ENCODE measurements at regions not wholly inside any gene's neighbourhood (a gene's known extent, or its start where the extent isn't known, plus 50 kb on each side); places are given as distances from the start of the nearest gene placed in this dataset.
A peak's percentile ranks its signal among the peaks of the same experiment; 100 is the strongest.

DNA sequence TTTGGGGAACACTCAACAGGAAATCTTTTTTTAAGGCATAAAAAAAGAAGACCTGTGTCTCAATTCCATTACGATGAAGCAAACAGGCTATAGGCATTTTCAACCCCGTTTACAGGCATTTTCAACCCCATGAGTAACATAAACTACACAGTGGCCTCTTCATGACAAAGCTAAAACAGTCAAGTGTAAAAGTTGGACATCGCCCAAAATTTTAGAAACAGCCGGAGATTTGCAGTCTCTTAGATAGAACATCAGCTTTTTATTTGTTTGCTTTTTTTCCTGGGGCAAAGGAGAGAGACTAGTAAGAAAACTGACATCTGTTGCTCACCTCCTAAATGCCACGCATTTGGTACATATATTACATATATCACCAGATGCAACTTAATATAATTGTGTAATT lies 173.7 kb downstream of the CMPK2 start:
- peaks cover 0 to 5% (median 2%) of the 10 kb centered on the region in 4 donors for H3K9me3 ChIP-seq

DNA sequence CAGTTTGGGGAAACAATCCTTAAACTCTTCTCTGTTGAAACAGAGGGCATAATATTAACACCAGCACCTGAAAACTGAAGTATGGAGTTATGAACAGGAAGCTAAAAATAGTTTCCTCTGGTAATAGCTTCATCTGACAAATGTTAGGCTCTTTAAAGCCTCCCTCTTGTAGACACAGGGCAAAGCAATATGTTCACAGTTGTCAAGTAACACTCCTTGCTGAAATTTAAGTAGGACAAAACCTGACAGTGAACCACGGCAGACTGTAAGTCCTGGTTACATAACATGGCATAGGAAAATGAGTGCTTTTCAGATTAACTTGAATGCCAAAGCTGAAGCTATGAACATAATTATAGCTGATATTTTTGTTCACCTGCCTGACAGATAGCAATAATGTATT lies 172.9 kb downstream of the CMPK2 start:
- Histone ChIP-seq H3K9me3 (no peaks in the 10 kb centered on the region), H3K4me1 (no peaks in the 10 kb centered on the region), H3K4me3 (no peak overlapping the region), H3K36me3 (no peaks in the 10 kb centered on the region), H3K27ac (no peak overlapping the region), H3K27me3 (no peaks in the 10 kb centered on the region)
- intact Hi-C loops (cut with DNase I; ENCODE audit: low total_unique reads): no loop called here
- no peak for DNase-seq
- TF ChIP-seq POLR2AphosphoS5 (IDR thresholded peaks at IDR 0.05) (no peak), POLR2A (IDR thresholded peaks at IDR 0.05) (no peak), EP300 (IDR thresholded peaks at IDR 0.05) (no peak)
- TF ChIP-seq, protein P1, sequence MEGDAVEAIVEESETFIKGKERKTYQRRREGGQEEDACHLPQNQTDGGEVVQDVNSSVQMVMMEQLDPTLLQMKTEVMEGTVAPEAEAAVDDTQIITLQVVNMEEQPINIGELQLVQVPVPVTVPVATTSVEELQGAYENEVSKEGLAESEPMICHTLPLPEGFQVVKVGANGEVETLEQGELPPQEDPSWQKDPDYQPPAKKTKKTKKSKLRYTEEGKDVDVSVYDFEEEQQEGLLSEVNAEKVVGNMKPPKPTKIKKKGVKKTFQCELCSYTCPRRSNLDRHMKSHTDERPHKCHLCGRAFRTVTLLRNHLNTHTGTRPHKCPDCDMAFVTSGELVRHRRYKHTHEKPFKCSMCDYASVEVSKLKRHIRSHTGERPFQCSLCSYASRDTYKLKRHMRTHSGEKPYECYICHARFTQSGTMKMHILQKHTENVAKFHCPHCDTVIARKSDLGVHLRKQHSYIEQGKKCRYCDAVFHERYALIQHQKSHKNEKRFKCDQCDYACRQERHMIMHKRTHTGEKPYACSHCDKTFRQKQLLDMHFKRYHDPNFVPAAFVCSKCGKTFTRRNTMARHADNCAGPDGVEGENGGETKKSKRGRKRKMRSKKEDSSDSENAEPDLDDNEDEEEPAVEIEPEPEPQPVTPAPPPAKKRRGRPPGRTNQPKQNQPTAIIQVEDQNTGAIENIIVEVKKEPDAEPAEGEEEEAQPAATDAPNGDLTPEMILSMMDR (IDR thresholded peaks at IDR 0.05): no peak
- 57 to 86% (median 79%) methylated on average over 1 of the region's 1 CpG for WGBS, 5 donors

More for the DNA sequence above, 173.7 kb downstream of the CMPK2 start:
- Histone ChIP-seq H3K4me3 (no peak overlapping the region), H3K27ac (no peak overlapping the region), H3K36me3 (no peaks in the 10 kb centered on the region), H3K4me1 (no peaks in the 10 kb centered on the region), H3K27me3 (no peaks in the 10 kb centered on the region)
- TF ChIP-seq EP300 (IDR thresholded peaks at IDR 0.05) (no peak), POLR2AphosphoS5 (IDR thresholded peaks at IDR 0.05) (no peak), POLR2A (IDR thresholded peaks at IDR 0.05) (no peak)
- TF ChIP-seq, protein P1 (IDR thresholded peaks at IDR 0.05): no peak
- peak in 1 of 2 donors; percentile 43 for DNase-seq
- 47 to 65% (median 52%) methylated on average over 5 of the region's 5 CpGs for WGBS, 5 donors
- intact Hi-C loops (cut with DNase I; ENCODE audit: low total_unique reads): no loop called here

DNA sequence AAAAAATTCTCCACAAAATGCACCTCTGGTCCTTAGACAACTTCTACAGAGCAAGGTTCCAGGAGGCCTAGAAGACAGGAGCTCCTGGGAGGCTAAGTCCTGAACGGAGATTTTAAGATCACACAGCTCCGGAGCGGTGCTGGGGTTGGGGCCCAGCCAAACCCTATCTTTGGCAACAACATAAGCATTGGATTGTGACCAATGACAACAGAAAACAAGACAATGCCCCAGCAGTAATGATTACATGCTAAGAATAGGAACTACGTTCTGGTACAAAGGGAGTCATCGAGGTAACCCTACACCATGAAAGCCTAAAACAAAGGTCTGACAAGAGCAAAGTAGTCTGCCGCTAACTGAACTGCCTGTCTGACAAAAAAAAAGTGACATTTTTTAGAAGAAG lies 171.2 kb downstream of the CMPK2 start:
- Histone ChIP-seq H3K36me3 (no peaks in the 10 kb centered on the region), H3K4me3 (no peak overlapping the region), H3K27ac (no peak overlapping the region), H3K4me1 (no peaks in the 10 kb centered on the region), H3K27me3 (no peaks in the 10 kb centered on the region), H3K9me3 (no peaks in the 10 kb centered on the region)
- intact Hi-C loops (cut with DNase I; ENCODE audit: low total_unique reads): no loop called here
- 15 to 50% (median 28%) methylated on average over 6 of the region's 6 CpGs for WGBS, 5 donors
- no peak for TF ChIP-seq POLR2AphosphoS5 (IDR thresholded peaks at IDR 0.05)
- TF ChIP-seq, protein P1 (IDR thresholded peaks at IDR 0.05): no peak
- no peak for TF ChIP-seq POLR2A (IDR thresholded peaks at IDR 0.05)
- no peak for TF ChIP-seq EP300 (IDR thresholded peaks at IDR 0.05)
- DNase-seq: no peak

DNA sequence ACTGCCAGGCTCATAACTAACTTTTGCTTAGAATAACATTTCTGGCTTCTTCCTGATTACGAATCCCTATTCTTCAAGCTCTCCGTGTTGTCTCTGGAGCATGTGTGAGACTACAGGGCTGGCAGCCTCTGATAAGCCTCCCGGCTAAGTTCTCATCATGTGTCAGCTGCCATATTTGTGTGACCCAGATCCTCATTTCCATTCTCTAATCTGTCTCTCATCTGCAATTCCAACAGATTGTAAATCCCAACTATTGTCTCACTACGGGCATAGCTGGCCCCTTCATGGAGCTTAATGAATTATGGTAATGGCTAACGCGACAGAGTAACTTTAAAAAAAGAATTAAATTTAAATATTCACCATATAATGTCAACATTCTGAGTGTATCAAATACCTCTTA lies 165.4 kb downstream of the CMPK2 start:
- H3K27me3 ChIP-seq: no peaks in the 10 kb centered on the region
- intact Hi-C loops (cut with DNase I; ENCODE audit: low total_unique reads): no loop called here
- TF ChIP-seq POLR2A (IDR thresholded peaks at IDR 0.05): no peak
- TF ChIP-seq POLR2AphosphoS5 (IDR thresholded peaks at IDR 0.05): no peak
- TF ChIP-seq, protein P1 (IDR thresholded peaks at IDR 0.05): no peak
- TF ChIP-seq EP300 (IDR thresholded peaks at IDR 0.05): no peak
- H3K4me3 ChIP-seq: no peak overlapping the region
- H3K9me3 ChIP-seq: peaks cover 0 to 23% (median 19%) of the 10 kb centered on the region in 4 donors
- no peak for DNase-seq
- no peak overlapping the region for H3K27ac ChIP-seq
- H3K36me3 ChIP-seq: no peaks in the 10 kb centered on the region
- H3K4me1 ChIP-seq: no peaks in the 10 kb centered on the region
- WGBS, 5 donors: 74 to 84% (median 78%) methylated on average over 6 of the region's 6 CpGs
